ENCODE measurements at regions not wholly inside any gene's neighbourhood (a gene's known extent, or its start where the extent isn't known, plus 50 kb on each side); places are given as distances from the start of the nearest gene placed in this dataset.

- TF ChIP-seq, protein P1, sequence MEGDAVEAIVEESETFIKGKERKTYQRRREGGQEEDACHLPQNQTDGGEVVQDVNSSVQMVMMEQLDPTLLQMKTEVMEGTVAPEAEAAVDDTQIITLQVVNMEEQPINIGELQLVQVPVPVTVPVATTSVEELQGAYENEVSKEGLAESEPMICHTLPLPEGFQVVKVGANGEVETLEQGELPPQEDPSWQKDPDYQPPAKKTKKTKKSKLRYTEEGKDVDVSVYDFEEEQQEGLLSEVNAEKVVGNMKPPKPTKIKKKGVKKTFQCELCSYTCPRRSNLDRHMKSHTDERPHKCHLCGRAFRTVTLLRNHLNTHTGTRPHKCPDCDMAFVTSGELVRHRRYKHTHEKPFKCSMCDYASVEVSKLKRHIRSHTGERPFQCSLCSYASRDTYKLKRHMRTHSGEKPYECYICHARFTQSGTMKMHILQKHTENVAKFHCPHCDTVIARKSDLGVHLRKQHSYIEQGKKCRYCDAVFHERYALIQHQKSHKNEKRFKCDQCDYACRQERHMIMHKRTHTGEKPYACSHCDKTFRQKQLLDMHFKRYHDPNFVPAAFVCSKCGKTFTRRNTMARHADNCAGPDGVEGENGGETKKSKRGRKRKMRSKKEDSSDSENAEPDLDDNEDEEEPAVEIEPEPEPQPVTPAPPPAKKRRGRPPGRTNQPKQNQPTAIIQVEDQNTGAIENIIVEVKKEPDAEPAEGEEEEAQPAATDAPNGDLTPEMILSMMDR (IDR thresholded peaks at IDR 0.05) = no peak
- no peak for TF ChIP-seq SIN3A (IDR thresholded peaks at IDR 0.05; ENCODE audit: borderline replicate concordance, insufficient read depth, low read depth, low read length)
- TF ChIP-seq POLR2AphosphoS5 (IDR thresholded peaks at IDR 0.05; ENCODE audit: low read depth, low read length) = no peak
- no peak for TF ChIP-seq REST (IDR thresholded peaks at IDR 0.05; ENCODE audit: insufficient read depth in 1 of 2, low read depth in 2 of 2, low read length in 1 of 2)
These were observed 268.6 kb upstream of the MEIS2 start for GRCh38 chr15:37368961-37369360.

Measured in Panc1 (cell line).